Neural progenitor cell (in vitro differentiated cells): ENCODE measurements at regions not wholly inside any gene's neighbourhood (a gene's known extent, or its start where the extent isn't known, plus 50 kb on each side); places are given as distances from the start of the nearest gene placed in this dataset.

Experiments used
- CTCF ChIP-seq: fragments of 200-600 bp; sonication (generic); IDR thresholded peaks from 2 replicates; pipeline ENCODE4 v1.5.1; 2017; ENCODE audit warnings: antibody characterized with exemption, mild to moderate bottlenecking
- EZH2 ChIP-seq: fragments of 200-600 bp; sonication (generic); IDR thresholded peaks from 2 replicates; pipeline ENCODE4 v1.6.1; 2017; ENCODE audit warnings: antibody characterized with exemption, mild to moderate bottlenecking, moderate library complexity
- EZH2phosphoT487 ChIP-seq: fragments of 200-600 bp; sonication (generic); IDR thresholded peaks from 2 replicates; pipeline ENCODE4 v1.6.1; 2017; ENCODE audit warnings: antibody characterized with exemption

- TF ChIP-seq CTCF (no peak), EZH2 (no peak), EZH2phosphoT487 (no peak)
Observed at GRCh38 chr6:145347216-145347615, 388.1 kb downstream of the EPM2A start.
